ENCODE measurements at regions not wholly inside any gene's neighbourhood (a gene's known extent, or its start where the extent isn't known, plus 50 kb on each side); places are given as distances from the start of the nearest gene placed in this dataset.

GRCh38 chr2:35246702-35247101, 1108.9 kb upstream of the CRIM1 start:
- Histone ChIP-seq H3K27me3 (no peaks in the 10 kb centered on the region), H3K4me3 (no peak overlapping the region), H3K36me3 (no peaks in the 10 kb centered on the region), H3K9me3 (peaks cover 0 to 8% (median 0%) of the 10 kb centered on the region in 4 donors), H3K27ac (no peak overlapping the region), H3K4me1 (no peaks in the 10 kb centered on the region)
- no peak for DNase-seq (ENCODE audit: low spot score in 2 of 2)
- no peak for TF ChIP-seq POLR2A (IDR thresholded peaks at IDR 0.05)
- no peak for TF ChIP-seq EP300 (IDR thresholded peaks at IDR 0.05)
- no peak for TF ChIP-seq CTCF (IDR thresholded peaks at IDR 0.05)
- WGBS, 2 donors = 69 to 75% methylated on average over 2 of the region's 2 CpGs

GRCh38 chr2:35228584-35228983, 1127.0 kb upstream of the CRIM1 start:
- Histone ChIP-seq H3K27me3 (no peaks in the 10 kb centered on the region), H3K9me3 (peaks cover 0 to 8% (median 0%) of the 10 kb centered on the region in 4 donors), H3K4me1 (no peaks in the 10 kb centered on the region), H3K27ac (no peak overlapping the region), H3K36me3 (no peaks in the 10 kb centered on the region), H3K4me3 (no peak overlapping the region)
- WGBS, 2 donors = 16 to 23% methylated on average over 2 of the region's 2 CpGs
- TF ChIP-seq POLR2A (IDR thresholded peaks at IDR 0.05) = no peak
- DNase-seq (ENCODE audit: low spot score in 2 of 2) = no peak

GRCh38 chr2:35220461-35220860, 1135.1 kb upstream of the CRIM1 start:
- H3K9me3 ChIP-seq = peaks cover 0 to 2% (median 0%) of the 10 kb centered on the region in 4 donors
- TF ChIP-seq EP300 (IDR thresholded peaks at IDR 0.05) (no peak), CTCF (IDR thresholded peaks at IDR 0.05) (no peak), POLR2A (IDR thresholded peaks at IDR 0.05) (no peak)
- H3K27me3 ChIP-seq = no peaks in the 10 kb centered on the region
- DNase-seq (ENCODE audit: low spot score in 2 of 2) = no peak
- H3K27ac ChIP-seq = no peak overlapping the region
- 69 to 71% methylated on average over 2 of the region's 2 CpGs for WGBS, 2 donors
- no peaks in the 10 kb centered on the region for H3K36me3 ChIP-seq
- no peak overlapping the region for H3K4me3 ChIP-seq
- H3K4me1 ChIP-seq = no peaks in the 10 kb centered on the region

GRCh38 chr2:35204881-35205280, 1150.7 kb upstream of the CRIM1 start:
- H3K9me3 ChIP-seq = no peaks in the 10 kb centered on the region
- H3K36me3 ChIP-seq = no peaks in the 10 kb centered on the region
- H3K27me3 ChIP-seq = no peaks in the 10 kb centered on the region
- DNase-seq (ENCODE audit: low spot score in 2 of 2) = no peak
- no peak for TF ChIP-seq EP300 (IDR thresholded peaks at IDR 0.05)
- TF ChIP-seq CTCF (IDR thresholded peaks at IDR 0.05) = no peak
- no peak for TF ChIP-seq POLR2A (IDR thresholded peaks at IDR 0.05)
- H3K27ac ChIP-seq = no peak overlapping the region
- WGBS, 2 donors = 60 to 70% methylated on average over 2 of the region's 2 CpGs
- no peak overlapping the region for H3K4me3 ChIP-seq
- H3K4me1 ChIP-seq = no peaks in the 10 kb centered on the region

- H3K4me3 ChIP-seq = no peak overlapping the region
- DNase-seq (ENCODE audit: low spot score in 2 of 2) = no peak
- no peak overlapping the region for H3K27ac ChIP-seq
- H3K9me3 ChIP-seq = no peaks in the 10 kb centered on the region
- no peaks in the 10 kb centered on the region for H3K27me3 ChIP-seq
- TF ChIP-seq CTCF (IDR thresholded peaks at IDR 0.05) (no peak), EP300 (IDR thresholded peaks at IDR 0.05) (no peak), POLR2A (IDR thresholded peaks at IDR 0.05) (no peak)
- no peaks in the 10 kb centered on the region for H3K4me1 ChIP-seq
- H3K36me3 ChIP-seq = no peaks in the 10 kb centered on the region
- 60 to 66% methylated on average over 3 of the region's 3 CpGs for WGBS, 2 donors
Observed at GRCh38 chr2:35204323-35204722, 1151.3 kb upstream of the CRIM1 start.

GRCh38 chr2:35199298-35199697, 1156.3 kb upstream of the CRIM1 start:
- no peaks in the 10 kb centered on the region for H3K4me1 ChIP-seq
- 75 to 80% methylated on average over 4 of the region's 4 CpGs for WGBS, 2 donors
- no peaks in the 10 kb centered on the region for H3K36me3 ChIP-seq
- no peak overlapping the region for H3K27ac ChIP-seq
- H3K9me3 ChIP-seq = no peaks in the 10 kb centered on the region
- TF ChIP-seq CTCF (IDR thresholded peaks at IDR 0.05) = no peak
- no peak for TF ChIP-seq EP300 (IDR thresholded peaks at IDR 0.05)
- TF ChIP-seq POLR2A (IDR thresholded peaks at IDR 0.05) = no peak
- H3K27me3 ChIP-seq = no peaks in the 10 kb centered on the region
- H3K4me3 ChIP-seq = no peak overlapping the region
- DNase-seq (ENCODE audit: low spot score in 2 of 2) = no peak

Data from tibial nerve (tissue), 4 donors.